ENCODE measurements at regions not wholly inside any gene's neighbourhood (a gene's known extent, or its start where the extent isn't known, plus 50 kb on each side); places are given as distances from the start of the nearest gene placed in this dataset.

- in situ Hi-C loops (cut with HindIII; ENCODE audit: low sequenced_read_pairs): no loop called here
These were observed 871.9 kb downstream of the TBC1D22A start for GRCh38 chr22:47634347-47634746.

- in situ Hi-C loops (cut with HindIII; ENCODE audit: low sequenced_read_pairs): no loop called here
These were observed 870.7 kb downstream of the TBC1D22A start for GRCh38 chr22:47633111-47633510.

GRCh38 chr22:47632701-47633100, 870.3 kb downstream of the TBC1D22A start:
- in situ Hi-C loops (cut with HindIII; ENCODE audit: low sequenced_read_pairs): no loop called here

GRCh38 chr22:47631571-47632102, 869.2 kb downstream of the TBC1D22A start:
- in situ Hi-C loops (cut with HindIII; ENCODE audit: low sequenced_read_pairs): no loop called here

- in situ Hi-C loops (cut with HindIII; ENCODE audit: low sequenced_read_pairs): no loop called here
These were observed 868.5 kb downstream of the TBC1D22A start for GRCh38 chr22:47630741-47631534.

GRCh38 chr22:47629791-47630655, 867.6 kb downstream of the TBC1D22A start:
- in situ Hi-C loops (cut with HindIII; ENCODE audit: low sequenced_read_pairs): no loop called here

GRCh38 chr22:47629273-47629711, 866.8 kb downstream of the TBC1D22A start:
- in situ Hi-C loops (cut with HindIII; ENCODE audit: low sequenced_read_pairs): no loop called here

GRCh38 chr22:47628477-47629272, 866.2 kb downstream of the TBC1D22A start:
- in situ Hi-C loops (cut with HindIII; ENCODE audit: low sequenced_read_pairs): no loop called here

GRCh38 chr22:47627556-47628253, 865.3 kb downstream of the TBC1D22A start:
- in situ Hi-C loops (cut with HindIII; ENCODE audit: low sequenced_read_pairs): no loop called here

GRCh38 chr22:47626428-47627390, 864.3 kb downstream of the TBC1D22A start:
- in situ Hi-C loops (cut with HindIII; ENCODE audit: low sequenced_read_pairs): no loop called here

- in situ Hi-C loops (cut with HindIII; ENCODE audit: low sequenced_read_pairs): no loop called here
These were observed 863.3 kb downstream of the TBC1D22A start for GRCh38 chr22:47625531-47626427.

- in situ Hi-C loops (cut with HindIII; ENCODE audit: low sequenced_read_pairs): no loop called here
These were observed 862.5 kb downstream of the TBC1D22A start for GRCh38 chr22:47625013-47625385.

GRCh38 chr22:47624252-47625012, 862.0 kb downstream of the TBC1D22A start:
- in situ Hi-C loops (cut with HindIII; ENCODE audit: low sequenced_read_pairs): no loop called here

- in situ Hi-C loops (cut with HindIII; ENCODE audit: low sequenced_read_pairs): no loop called here
These were observed 861.3 kb downstream of the TBC1D22A start for GRCh38 chr22:47623763-47624148.

GRCh38 chr22:47623066-47623762, 860.8 kb downstream of the TBC1D22A start:
- in situ Hi-C loops (cut with HindIII; ENCODE audit: low sequenced_read_pairs): no loop called here

- in situ Hi-C loops (cut with HindIII; ENCODE audit: low sequenced_read_pairs): no loop called here
These were observed 860.1 kb downstream of the TBC1D22A start for GRCh38 chr22:47622541-47622940.

- in situ Hi-C loops (cut with HindIII; ENCODE audit: low sequenced_read_pairs): no loop called here
These were observed 858.8 kb downstream of the TBC1D22A start for GRCh38 chr22:47621253-47621652.

Measured in DLD1 (cell line).